ENCODE measurements at regions not wholly inside any gene's neighbourhood (a gene's known extent, or its start where the extent isn't known, plus 50 kb on each side); places are given as distances from the start of the nearest gene placed in this dataset.

GRCh38 chr5:14054965-14055963 is 87.9 kb upstream of the TRIO start:
- Histone ChIP-seq H3K27me3 (ENCODE audit: control insufficient read depth, insufficient read depth, low read length) (no peaks in the 10 kb centered on the region), H3K9me3 (ENCODE audit: control insufficient read depth in 2 of 2, low read length in 2 of 2) (no peaks in the 10 kb centered on the region), H3K4me1 (ENCODE audit: control insufficient read depth, insufficient read depth, low read length, poor library complexity, severe bottlenecking) (no peaks in the 10 kb centered on the region), H3K36me3 (ENCODE audit: control insufficient read depth, insufficient read depth, low read length) (no peaks in the 10 kb centered on the region), H3K4me3 (ENCODE audit: low read depth, low read length) (no peak overlapping the region), H3K27ac (ENCODE audit: insufficient read depth, low read length, poor library complexity, severe bottlenecking) (no peak overlapping the region)
- Mint-ChIP-seq H3K36me3 (peaks cover 5% of the 10 kb centered on the region), H3K4me3 (no peak overlapping the region), H3K9me3 (peaks cover 0 to 11% (median 2%) of the 10 kb centered on the region in 7 donors), H3K27ac (no peak overlapping the region), H3K4me1 (no peaks in the 10 kb centered on the region), H3K27me3 (no peaks in the 10 kb centered on the region)
- ATAC-seq (ENCODE audit: low read depth in 2 of 2) (no peak), DNase-seq (no peak)

- Mint-ChIP-seq H3K4me3 (no peak overlapping the region), H3K27ac (no peak overlapping the region), H3K27me3 (no peaks in the 10 kb centered on the region), H3K9me3 (peaks cover 0 to 8% (median 0%) of the 10 kb centered on the region in 7 donors), H3K4me1 (no peaks in the 10 kb centered on the region), H3K36me3 (peaks cover 5% of the 10 kb centered on the region)
- H3K36me3 ChIP-seq (ENCODE audit: control insufficient read depth, insufficient read depth, low read length): no peaks in the 10 kb centered on the region
- H3K4me3 ChIP-seq (ENCODE audit: low read depth, low read length): no peak overlapping the region
- ATAC-seq (ENCODE audit: low read depth in 2 of 2): no peak
- no peaks in the 10 kb centered on the region for H3K4me1 ChIP-seq (ENCODE audit: control insufficient read depth, insufficient read depth, low read length, poor library complexity, severe bottlenecking)
- DNase-seq: no peak
- no peaks in the 10 kb centered on the region for H3K9me3 ChIP-seq (ENCODE audit: control insufficient read depth in 2 of 2, low read length in 2 of 2)
- H3K27me3 ChIP-seq (ENCODE audit: control insufficient read depth, insufficient read depth, low read length): no peaks in the 10 kb centered on the region
- no peak overlapping the region for H3K27ac ChIP-seq (ENCODE audit: insufficient read depth, low read length, poor library complexity, severe bottlenecking)
Observed at GRCh38 chr5:14054111-14054854, 88.9 kb upstream of the TRIO start.

- Mint-ChIP-seq H3K27me3 (no peaks in the 10 kb centered on the region), H3K4me1 (no peaks in the 10 kb centered on the region), H3K36me3 (peaks cover 5% of the 10 kb centered on the region), H3K9me3 (peaks cover 0 to 6% (median 2%) of the 10 kb centered on the region in 7 donors), H3K27ac (no peak overlapping the region), H3K4me3 (no peak overlapping the region)
- no peaks in the 10 kb centered on the region for H3K36me3 ChIP-seq (ENCODE audit: control insufficient read depth, insufficient read depth, low read length)
- no peak for DNase-seq
- H3K4me1 ChIP-seq (ENCODE audit: control insufficient read depth, insufficient read depth, low read length, poor library complexity, severe bottlenecking): no peaks in the 10 kb centered on the region
- ATAC-seq (ENCODE audit: low read depth in 2 of 2): no peak
- no peaks in the 10 kb centered on the region for H3K9me3 ChIP-seq (ENCODE audit: control insufficient read depth in 2 of 2, low read length in 2 of 2)
- H3K27me3 ChIP-seq (ENCODE audit: control insufficient read depth, insufficient read depth, low read length): no peaks in the 10 kb centered on the region
- no peak overlapping the region for H3K4me3 ChIP-seq (ENCODE audit: low read depth, low read length)
- no peak overlapping the region for H3K27ac ChIP-seq (ENCODE audit: insufficient read depth, low read length, poor library complexity, severe bottlenecking)
Observed at GRCh38 chr5:14050821-14051220, 92.3 kb upstream of the TRIO start.

DNA sequence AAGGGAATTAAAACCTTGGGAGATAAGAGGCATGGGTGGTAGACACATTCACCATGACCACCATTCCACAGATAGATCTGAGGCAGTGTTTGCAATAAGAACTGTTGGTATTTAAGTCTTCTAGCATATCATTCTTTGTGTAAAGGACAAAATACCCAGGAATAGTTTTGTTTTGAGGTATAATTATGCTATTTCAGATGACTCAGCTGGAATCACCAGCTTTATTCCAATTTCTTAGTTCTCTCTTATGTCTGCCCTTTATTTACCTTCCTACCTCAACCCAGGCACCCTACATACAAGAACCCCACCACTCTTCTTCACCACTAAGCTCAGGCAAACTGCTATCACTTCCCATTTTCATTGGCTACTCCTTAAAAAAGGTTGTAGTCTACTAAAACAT is 94.7 kb upstream of the TRIO start:
- H3K4me1 ChIP-seq (ENCODE audit: control insufficient read depth, insufficient read depth, low read length, poor library complexity, severe bottlenecking): no peaks in the 10 kb centered on the region
- no peaks in the 10 kb centered on the region for H3K36me3 ChIP-seq (ENCODE audit: control insufficient read depth, insufficient read depth, low read length)
- no peaks in the 10 kb centered on the region for H3K9me3 ChIP-seq (ENCODE audit: control insufficient read depth in 2 of 2, low read length in 2 of 2)
- no peak overlapping the region for H3K27ac ChIP-seq (ENCODE audit: insufficient read depth, low read length, poor library complexity, severe bottlenecking)
- Mint-ChIP-seq H3K36me3 (peaks cover 5% of the 10 kb centered on the region), H3K9me3 (peaks cover 0 to 6% (median 2%) of the 10 kb centered on the region in 7 donors), H3K27me3 (peaks cover 5% of the 10 kb centered on the region), H3K4me3 (no peak overlapping the region), H3K27ac (no peak overlapping the region), H3K4me1 (no peaks in the 10 kb centered on the region)
- no peak for ATAC-seq (ENCODE audit: low read depth in 2 of 2)
- H3K27me3 ChIP-seq (ENCODE audit: control insufficient read depth, insufficient read depth, low read length): no peaks in the 10 kb centered on the region
- no peak for DNase-seq
- H3K4me3 ChIP-seq (ENCODE audit: low read depth, low read length): no peak overlapping the region

GRCh38 chr5:14041528-14042192 is 97.2 kb upstream of the DNAH5 start:
- no peaks in the 10 kb centered on the region for H3K9me3 ChIP-seq (ENCODE audit: control insufficient read depth in 2 of 2, low read length in 2 of 2)
- no peaks in the 10 kb centered on the region for H3K36me3 ChIP-seq (ENCODE audit: control insufficient read depth, insufficient read depth, low read length)
- H3K4me3 ChIP-seq (ENCODE audit: low read depth, low read length): no peak overlapping the region
- Mint-ChIP-seq H3K27me3 (peaks cover 5% of the 10 kb centered on the region), H3K4me1 (no peaks in the 10 kb centered on the region), H3K9me3 (peaks cover 0 to 2% (median 0%) of the 10 kb centered on the region in 7 donors), H3K36me3 (no peaks in the 10 kb centered on the region), H3K27ac (no peak overlapping the region), H3K4me3 (no peak overlapping the region)
- ATAC-seq (ENCODE audit: low read depth in 2 of 2): no peak
- H3K27me3 ChIP-seq (ENCODE audit: control insufficient read depth, insufficient read depth, low read length): no peaks in the 10 kb centered on the region
- no peaks in the 10 kb centered on the region for H3K4me1 ChIP-seq (ENCODE audit: control insufficient read depth, insufficient read depth, low read length, poor library complexity, severe bottlenecking)
- DNase-seq: no peak
- no peak overlapping the region for H3K27ac ChIP-seq (ENCODE audit: insufficient read depth, low read length, poor library complexity, severe bottlenecking)

- H3K9me3 ChIP-seq (ENCODE audit: control insufficient read depth in 2 of 2, low read length in 2 of 2): no peaks in the 10 kb centered on the region
- H3K27me3 ChIP-seq (ENCODE audit: control insufficient read depth, insufficient read depth, low read length): no peaks in the 10 kb centered on the region
- H3K36me3 ChIP-seq (ENCODE audit: control insufficient read depth, insufficient read depth, low read length): no peaks in the 10 kb centered on the region
- no peaks in the 10 kb centered on the region for H3K36me3 Mint-ChIP-seq
- peaks cover 5% of the 10 kb centered on the region for H3K27me3 Mint-ChIP-seq
- DNase-seq (no peak), ATAC-seq (ENCODE audit: low read depth in 2 of 2) (no peak)
- H3K4me1 Mint-ChIP-seq: peaks cover 0 to 4% (median 1%) of the 10 kb centered on the region in 4 donors
- H3K4me3 ChIP-seq (ENCODE audit: low read depth, low read length): no peak overlapping the region
- no peaks in the 10 kb centered on the region for H3K4me1 ChIP-seq (ENCODE audit: control insufficient read depth, insufficient read depth, low read length, poor library complexity, severe bottlenecking)
- no peak overlapping the region for H3K27ac ChIP-seq (ENCODE audit: insufficient read depth, low read length, poor library complexity, severe bottlenecking)
- no peak overlapping the region for H3K27ac Mint-ChIP-seq
- peak overlapping the region in 1 of 4 donors; percentile 12 for H3K4me3 Mint-ChIP-seq
- peaks cover 0 to 2% (median 0%) of the 10 kb centered on the region in 7 donors for H3K9me3 Mint-ChIP-seq
Observed at GRCh38 chr5:14040542-14040941, 96.1 kb upstream of the DNAH5 start.

DNA sequence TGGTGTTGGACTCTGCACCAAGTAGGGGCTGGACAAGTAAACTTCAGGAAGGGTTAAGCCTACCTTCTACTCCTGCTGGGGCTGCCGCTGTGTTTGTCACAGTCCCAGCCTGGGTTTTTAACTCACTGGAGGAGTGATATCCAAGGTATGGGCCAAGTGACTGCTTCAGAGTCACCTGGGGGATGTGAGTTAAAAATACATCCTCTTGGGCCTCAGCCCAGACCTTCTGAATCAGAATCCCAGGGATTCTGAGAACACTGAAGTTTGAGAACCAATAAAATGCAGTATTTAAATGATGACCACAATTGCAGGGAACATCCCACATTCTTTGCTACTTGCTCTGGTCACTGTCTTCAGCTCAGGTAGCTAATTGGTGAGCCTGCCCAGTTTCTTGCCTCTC is 95.1 kb upstream of the DNAH5 start:
- Histone ChIP-seq H3K4me1 (ENCODE audit: control insufficient read depth, insufficient read depth, low read length, poor library complexity, severe bottlenecking) (no peaks in the 10 kb centered on the region), H3K27ac (ENCODE audit: insufficient read depth, low read length, poor library complexity, severe bottlenecking) (no peak overlapping the region), H3K9me3 (ENCODE audit: control insufficient read depth in 2 of 2, low read length in 2 of 2) (no peaks in the 10 kb centered on the region), H3K4me3 (ENCODE audit: low read depth, low read length) (no peak overlapping the region), H3K36me3 (ENCODE audit: control insufficient read depth, insufficient read depth, low read length) (no peaks in the 10 kb centered on the region), H3K27me3 (ENCODE audit: control insufficient read depth, insufficient read depth, low read length) (no peaks in the 10 kb centered on the region)
- no peak overlapping the region for H3K4me3 Mint-ChIP-seq
- ATAC-seq (ENCODE audit: low read depth in 2 of 2) (no peak), DNase-seq (no peak)
- peaks cover 0 to 2% (median 0%) of the 10 kb centered on the region in 7 donors for H3K9me3 Mint-ChIP-seq
- peaks cover 0 to 5% (median 2%) of the 10 kb centered on the region in 4 donors for H3K4me1 Mint-ChIP-seq
- peaks cover 5% of the 10 kb centered on the region for H3K27me3 Mint-ChIP-seq
- no peaks in the 10 kb centered on the region for H3K36me3 Mint-ChIP-seq
- H3K27ac Mint-ChIP-seq: no peak overlapping the region
